ENCODE measurements at regions not wholly inside any gene's neighbourhood (a gene's known extent, or its start where the extent isn't known, plus 50 kb on each side); places are given as distances from the start of the nearest gene placed in this dataset.
"Not testable (repeated sequence)": the region's sequence is repeated elsewhere in the genome, so short reads cannot be mapped to it uniquely, and the experiment has no call there.

DNA sequence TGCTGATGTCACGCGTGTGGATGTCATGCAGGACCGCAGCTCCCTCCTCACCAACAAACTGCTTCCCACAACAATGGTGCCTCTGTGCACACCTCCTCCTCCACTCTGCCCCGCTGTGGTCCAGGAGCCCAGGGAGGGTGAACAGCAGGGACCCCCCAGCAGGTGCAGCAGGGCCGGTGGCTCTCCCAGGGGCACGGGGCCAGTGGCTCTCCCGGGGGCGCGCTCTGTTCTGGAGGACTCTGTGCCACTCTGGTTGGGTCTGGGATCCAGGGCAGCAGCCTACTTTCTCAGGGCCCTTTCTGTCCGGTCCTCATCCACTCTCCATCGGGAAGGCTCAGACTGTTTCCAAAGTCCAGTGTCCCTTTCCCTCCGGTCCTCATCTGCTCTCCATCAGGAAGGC lies 153.0 kb upstream of the ZNF469 start:
- TF ChIP-seq, protein P1, sequence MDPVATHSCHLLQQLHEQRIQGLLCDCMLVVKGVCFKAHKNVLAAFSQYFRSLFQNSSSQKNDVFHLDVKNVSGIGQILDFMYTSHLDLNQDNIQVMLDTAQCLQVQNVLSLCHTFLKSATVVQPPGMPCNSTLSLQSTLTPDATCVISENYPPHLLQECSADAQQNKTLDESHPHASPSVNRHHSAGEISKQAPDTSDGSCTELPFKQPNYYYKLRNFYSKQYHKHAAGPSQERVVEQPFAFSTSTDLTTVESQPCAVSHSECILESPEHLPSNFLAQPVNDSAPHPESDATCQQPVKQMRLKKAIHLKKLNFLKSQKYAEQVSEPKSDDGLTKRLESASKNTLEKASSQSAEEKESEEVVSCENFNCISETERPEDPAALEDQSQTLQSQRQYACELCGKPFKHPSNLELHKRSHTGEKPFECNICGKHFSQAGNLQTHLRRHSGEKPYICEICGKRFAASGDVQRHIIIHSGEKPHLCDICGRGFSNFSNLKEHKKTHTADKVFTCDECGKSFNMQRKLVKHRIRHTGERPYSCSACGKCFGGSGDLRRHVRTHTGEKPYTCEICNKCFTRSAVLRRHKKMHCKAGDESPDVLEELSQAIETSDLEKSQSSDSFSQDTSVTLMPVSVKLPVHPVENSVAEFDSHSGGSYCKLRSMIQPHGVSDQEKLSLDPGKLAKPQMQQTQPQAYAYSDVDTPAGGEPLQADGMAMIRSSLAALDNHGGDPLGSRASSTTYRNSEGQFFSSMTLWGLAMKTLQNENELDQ (CRISPR knock-in tag; IDR thresholded peaks at IDR 0.05; ENCODE audit: borderline replicate concordance), result not testable (repeated sequence)
- TF ChIP-seq, protein P2, sequence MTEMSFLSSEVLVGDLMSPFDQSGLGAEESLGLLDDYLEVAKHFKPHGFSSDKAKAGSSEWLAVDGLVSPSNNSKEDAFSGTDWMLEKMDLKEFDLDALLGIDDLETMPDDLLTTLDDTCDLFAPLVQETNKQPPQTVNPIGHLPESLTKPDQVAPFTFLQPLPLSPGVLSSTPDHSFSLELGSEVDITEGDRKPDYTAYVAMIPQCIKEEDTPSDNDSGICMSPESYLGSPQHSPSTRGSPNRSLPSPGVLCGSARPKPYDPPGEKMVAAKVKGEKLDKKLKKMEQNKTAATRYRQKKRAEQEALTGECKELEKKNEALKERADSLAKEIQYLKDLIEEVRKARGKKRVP (CRISPR knock-in tag; IDR thresholded peaks at IDR 0.05), result not testable (repeated sequence)
- TF ChIP-seq, protein P3, sequence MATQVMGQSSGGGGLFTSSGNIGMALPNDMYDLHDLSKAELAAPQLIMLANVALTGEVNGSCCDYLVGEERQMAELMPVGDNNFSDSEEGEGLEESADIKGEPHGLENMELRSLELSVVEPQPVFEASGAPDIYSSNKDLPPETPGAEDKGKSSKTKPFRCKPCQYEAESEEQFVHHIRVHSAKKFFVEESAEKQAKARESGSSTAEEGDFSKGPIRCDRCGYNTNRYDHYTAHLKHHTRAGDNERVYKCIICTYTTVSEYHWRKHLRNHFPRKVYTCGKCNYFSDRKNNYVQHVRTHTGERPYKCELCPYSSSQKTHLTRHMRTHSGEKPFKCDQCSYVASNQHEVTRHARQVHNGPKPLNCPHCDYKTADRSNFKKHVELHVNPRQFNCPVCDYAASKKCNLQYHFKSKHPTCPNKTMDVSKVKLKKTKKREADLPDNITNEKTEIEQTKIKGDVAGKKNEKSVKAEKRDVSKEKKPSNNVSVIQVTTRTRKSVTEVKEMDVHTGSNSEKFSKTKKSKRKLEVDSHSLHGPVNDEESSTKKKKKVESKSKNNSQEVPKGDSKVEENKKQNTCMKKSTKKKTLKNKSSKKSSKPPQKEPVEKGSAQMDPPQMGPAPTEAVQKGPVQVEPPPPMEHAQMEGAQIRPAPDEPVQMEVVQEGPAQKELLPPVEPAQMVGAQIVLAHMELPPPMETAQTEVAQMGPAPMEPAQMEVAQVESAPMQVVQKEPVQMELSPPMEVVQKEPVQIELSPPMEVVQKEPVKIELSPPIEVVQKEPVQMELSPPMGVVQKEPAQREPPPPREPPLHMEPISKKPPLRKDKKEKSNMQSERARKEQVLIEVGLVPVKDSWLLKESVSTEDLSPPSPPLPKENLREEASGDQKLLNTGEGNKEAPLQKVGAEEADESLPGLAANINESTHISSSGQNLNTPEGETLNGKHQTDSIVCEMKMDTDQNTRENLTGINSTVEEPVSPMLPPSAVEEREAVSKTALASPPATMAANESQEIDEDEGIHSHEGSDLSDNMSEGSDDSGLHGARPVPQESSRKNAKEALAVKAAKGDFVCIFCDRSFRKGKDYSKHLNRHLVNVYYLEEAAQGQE (IDR thresholded peaks at IDR 0.05; ENCODE audit: borderline replicate concordance), result not testable (repeated sequence)
- TF ChIP-seq, protein P3 (CRISPR knock-in tag; IDR thresholded peaks at IDR 0.05; ENCODE audit: low read depth), result not testable (repeated sequence)
- TF ChIP-seq GATAD2B (IDR thresholded peaks at IDR 0.05; ENCODE audit: borderline replicate concordance); HDAC2 (IDR thresholded peaks at IDR 0.05); EZH2 (IDR thresholded peaks at IDR 0.05; ENCODE audit: borderline replicate concordance, low read depth, low read length); ETV5 (CRISPR knock-in tag; IDR thresholded peaks at IDR 0.05; ENCODE audit: low read depth); POLR2AphosphoS5 (IDR thresholded peaks at IDR 0.05; ENCODE audit: control insufficient read depth, insufficient read depth, low read depth, low read length): not testable (repeated sequence)
- TF ChIP-seq, protein P4, sequence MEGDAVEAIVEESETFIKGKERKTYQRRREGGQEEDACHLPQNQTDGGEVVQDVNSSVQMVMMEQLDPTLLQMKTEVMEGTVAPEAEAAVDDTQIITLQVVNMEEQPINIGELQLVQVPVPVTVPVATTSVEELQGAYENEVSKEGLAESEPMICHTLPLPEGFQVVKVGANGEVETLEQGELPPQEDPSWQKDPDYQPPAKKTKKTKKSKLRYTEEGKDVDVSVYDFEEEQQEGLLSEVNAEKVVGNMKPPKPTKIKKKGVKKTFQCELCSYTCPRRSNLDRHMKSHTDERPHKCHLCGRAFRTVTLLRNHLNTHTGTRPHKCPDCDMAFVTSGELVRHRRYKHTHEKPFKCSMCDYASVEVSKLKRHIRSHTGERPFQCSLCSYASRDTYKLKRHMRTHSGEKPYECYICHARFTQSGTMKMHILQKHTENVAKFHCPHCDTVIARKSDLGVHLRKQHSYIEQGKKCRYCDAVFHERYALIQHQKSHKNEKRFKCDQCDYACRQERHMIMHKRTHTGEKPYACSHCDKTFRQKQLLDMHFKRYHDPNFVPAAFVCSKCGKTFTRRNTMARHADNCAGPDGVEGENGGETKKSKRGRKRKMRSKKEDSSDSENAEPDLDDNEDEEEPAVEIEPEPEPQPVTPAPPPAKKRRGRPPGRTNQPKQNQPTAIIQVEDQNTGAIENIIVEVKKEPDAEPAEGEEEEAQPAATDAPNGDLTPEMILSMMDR (IDR thresholded peaks at IDR 0.05 in 2 of 3, conservative IDR thresholded peaks at IDR 0.05 in 1 of 3; ENCODE audit: insufficient read depth in 2 of 3, low read depth in 1 of 3, low read length in 3 of 3), result not testable (repeated sequence)
- TF ChIP-seq, protein P5, sequence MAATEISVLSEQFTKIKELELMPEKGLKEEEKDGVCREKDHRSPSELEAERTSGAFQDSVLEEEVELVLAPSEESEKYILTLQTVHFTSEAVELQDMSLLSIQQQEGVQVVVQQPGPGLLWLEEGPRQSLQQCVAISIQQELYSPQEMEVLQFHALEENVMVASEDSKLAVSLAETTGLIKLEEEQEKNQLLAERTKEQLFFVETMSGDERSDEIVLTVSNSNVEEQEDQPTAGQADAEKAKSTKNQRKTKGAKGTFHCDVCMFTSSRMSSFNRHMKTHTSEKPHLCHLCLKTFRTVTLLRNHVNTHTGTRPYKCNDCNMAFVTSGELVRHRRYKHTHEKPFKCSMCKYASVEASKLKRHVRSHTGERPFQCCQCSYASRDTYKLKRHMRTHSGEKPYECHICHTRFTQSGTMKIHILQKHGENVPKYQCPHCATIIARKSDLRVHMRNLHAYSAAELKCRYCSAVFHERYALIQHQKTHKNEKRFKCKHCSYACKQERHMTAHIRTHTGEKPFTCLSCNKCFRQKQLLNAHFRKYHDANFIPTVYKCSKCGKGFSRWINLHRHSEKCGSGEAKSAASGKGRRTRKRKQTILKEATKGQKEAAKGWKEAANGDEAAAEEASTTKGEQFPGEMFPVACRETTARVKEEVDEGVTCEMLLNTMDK (IDR thresholded peaks at IDR 0.05; ENCODE audit: borderline replicate concordance, insufficient read depth, low read depth, low read length, poor library complexity, severe bottlenecking), result not testable (repeated sequence)

Measured in K562 (cell line).